Naive thymus-derived CD4-positive, alpha-beta T cell (primary cell): ENCODE measurements at regions not wholly inside any gene's neighbourhood (a gene's known extent, or its start where the extent isn't known, plus 50 kb on each side); places are given as distances from the start of the nearest gene placed in this dataset.
"Not testable (repeated sequence)": the region's sequence is repeated elsewhere in the genome, so short reads cannot be mapped to it uniquely, and the experiment has no call there.

ENCODE experiments used
- ATAC-seq: fragments of 150-1000 bp; cut with Tn5 transposase; 2 replicates; pipeline ENCODE4 v1.10.0; 2021; ENCODE audit warnings: mild to moderate bottlenecking, moderate library complexity
- CTCF ChIA-PET: fragments of 350-600 bp; sonication (Branson Sonifier 250); formaldehyde crosslinking; loops from one replicate; lab custom pipeline; 2021; ENCODE audit warnings: antibody characterized with exemption; lab: Charles Lee
- POLR2A ChIA-PET: fragments of 350-600 bp; sonication (Branson Sonifier 250); formaldehyde crosslinking; loops from one replicate; lab custom pipeline; 2021; ENCODE audit warnings: antibody characterized with exemption, inconsistent platforms; lab: Charles Lee
- DNase-seq, 9 donors: peaks; one replicate each; pipeline versions ENCODE4 v3.0.0 to v3.0.0-alpha.2; 2020 to 2022; ENCODE audit warnings: mixed read lengths in 1 of 9
- H3K27ac ChIP-seq: one replicate; pipeline ENCODE4 v1.7.0; 2013; ENCODE audit warnings: mild to moderate bottlenecking, low read depth, low read length, moderate library complexity
- H3K27me3 ChIP-seq, 2 donors: one replicate each; pipeline ENCODE4 v1.7.0; 2013; ENCODE audit warnings: low read length in 2 of 2, mild to moderate bottlenecking in 2 of 2, moderate library complexity in 2 of 2; ENCODE audit not compliant: control insufficient read depth in 2 of 2, insufficient read depth in 2 of 2
- H3K36me3 ChIP-seq, 3 experiments: 1 replicate in 2 of 3; 2 replicates in 1 of 3; pipeline ENCODE4 v1.7.0; 2013; ENCODE audit warnings: low read length in 3 of 3, mild to moderate bottlenecking in 3 of 3, moderate library complexity in 1 of 3; ENCODE audit not compliant: insufficient read depth in 3 of 3, control insufficient read depth in 2 of 3
- H3K4me1 ChIP-seq, 2 donors: one replicate each; pipeline ENCODE4 v1.7.0; 2013; ENCODE audit warnings: low read length in 2 of 2, mild to moderate bottlenecking in 2 of 2, moderate library complexity in 1 of 2; ENCODE audit not compliant: control insufficient read depth in 2 of 2, insufficient read depth in 2 of 2
- H3K4me3 ChIP-seq: 2 replicates; pipeline ENCODE4 v1.7.0; 2013; ENCODE audit warnings: mild to moderate bottlenecking, low read length
- H3K9me3 ChIP-seq, 3 experiments: 1 replicate in 2 of 3; 2 replicates in 1 of 3; pipeline ENCODE4 v1.7.0; 2013; ENCODE audit warnings: low read length in 3 of 3; ENCODE audit not compliant: control insufficient read depth in 2 of 3
- H3K27ac Mint-ChIP-seq, 9 donors: one replicate each; pipeline ENCODE4 v1.8.0; 2020 to 2022; ENCODE audit warnings: mixed read lengths in 9 of 9, mild to moderate bottlenecking in 8 of 9, moderate library complexity in 5 of 9, inconsistent platforms in 2 of 9
- H3K27me3 Mint-ChIP-seq, 5 donors: one replicate each; pipeline ENCODE4 v1.8.0; 2021 to 2022; ENCODE audit warnings: mixed read lengths in 5 of 5, mild to moderate bottlenecking in 1 of 5
- H3K36me3 Mint-ChIP-seq, 5 donors: one replicate each; pipeline ENCODE4 v1.8.0; 2020 to 2022; ENCODE audit warnings: mixed read lengths in 5 of 5, mild to moderate bottlenecking in 3 of 5, inconsistent platforms in 1 of 5
- H3K4me1 Mint-ChIP-seq, 7 donors: one replicate each; pipeline ENCODE4 v1.8.0; 2020 to 2022; ENCODE audit warnings: mixed read lengths in 7 of 7, mild to moderate bottlenecking in 3 of 7, inconsistent platforms in 1 of 7
- H3K4me3 Mint-ChIP-seq, 10 donors: one replicate each; pipeline ENCODE4 v1.8.0; 2020 to 2022; ENCODE audit warnings: mild to moderate bottlenecking in 10 of 10, mixed read lengths in 10 of 10, moderate library complexity in 6 of 10, inconsistent platforms in 2 of 10
- H3K9me3 Mint-ChIP-seq, 11 donors: one replicate each; pipeline ENCODE4 v1.8.0; 2020 to 2022; ENCODE audit warnings: mixed read lengths in 11 of 11, mild to moderate bottlenecking in 4 of 11, inconsistent platforms in 1 of 11, moderate library complexity in 1 of 11
- intact Hi-C, 2 donors: fragments of 100-400 bp; cut with micrococcal nuclease; formaldehyde crosslinking; loops; one replicate each; pipeline ENCODE4 v1.15.1; 2023

- Mint-ChIP-seq H3K4me3 (peak overlapping the region in 9 of 10 donors; percentile 26 to 85 (median 67)), H3K36me3 (peaks cover 0 to 18% (median 0%) of the 10 kb centered on the region in 5 donors), H3K9me3 (peaks cover 0 to 24% (median 9%) of the 10 kb centered on the region in 11 donors), H3K4me1 (peaks cover 42 to 80% (median 74%) of the 10 kb centered on the region in 7 donors), H3K27ac (peak overlapping the region; percentile 34 to 100 (median 99)), H3K27me3 (peaks cover 0 to 44% (median 14%) of the 10 kb centered on the region in 5 donors)
- Histone ChIP-seq H3K27me3 (no peaks in the 10 kb centered on the region), H3K4me3 (no peak overlapping the region), H3K9me3 (no peaks in the 10 kb centered on the region), H3K27ac (no peak overlapping the region), H3K36me3 (no peaks in the 10 kb centered on the region), H3K4me1 (peaks cover 30 to 44% of the 10 kb centered on the region in 2 donors)
- CTCF ChIA-PET: interaction anchor here (0.5 to 1.0 kb wide), 2 partner anchors 79 to 134 kb away, joined by 3 read pairs; no protein-coding TSS in a partner anchor
- DNase-seq (no peak), ATAC-seq (no peak)
- POLR2A ChIA-PET: interaction anchor here (0.6 to 7.0 kb wide), 5 partner anchors 14 to 199 kb away, joined by 3 to 60 read pairs (median 4); no protein-coding TSS in a partner anchor
- intact Hi-C loops: loop anchor here (1.0 to 10.0 kb wide), 8 partner anchors 18 to 551 kb away; partner anchors contain the start of genes ERRFI1 (in 2 of the 2) and SLC45A1 (in 2 of the 2)
Measured at GRCh38 chr1:8151647-8152046, 125.5 kb upstream of the ERRFI1 start.

GRCh38 chr1:8149756-8150155 is 123.6 kb upstream of the ERRFI1 start:
- H3K4me3 ChIP-seq, H3K36me3 ChIP-seq, ATAC-seq, H3K9me3 ChIP-seq, H3K27me3 ChIP-seq, H3K27ac ChIP-seq: not testable (repeated sequence)
- H3K36me3 Mint-ChIP-seq: peaks cover 0 to 18% (median 0%) of the 10 kb centered on the region in 5 donors
- ChIA-PET POLR2A (interaction anchor here (0.6 kb wide), 1 partner anchor 129 kb away, joined by 3 read pairs; no protein-coding TSS in a partner anchor), CTCF (interaction anchor here (0.7 kb wide), 1 partner anchor 153 kb away, joined by 3 read pairs; no protein-coding TSS in a partner anchor)
- H3K9me3 Mint-ChIP-seq: peaks cover 0 to 24% (median 9%) of the 10 kb centered on the region in 11 donors
- peaks cover 40 to 49% of the 10 kb centered on the region in 2 donors for H3K4me1 ChIP-seq
- intact Hi-C loops: loop anchor here (5.0 to 10.0 kb wide), 4 partner anchors 37 to 553 kb away; partner anchors contain the start of genes SLC45A1 (in 2 of the 2) and ERRFI1 (in 1 of the 2)
- H3K4me3 Mint-ChIP-seq: peak overlapping the region in 8 of 10 donors; percentile 16 to 80 (median 62)
- peak overlapping the region in 5 of 9 donors; percentile 22 to 79 (median 75) for H3K27ac Mint-ChIP-seq
- DNase-seq: peak in 7 of 9 donors; percentile 39 to 80 (median 78)
- H3K27me3 Mint-ChIP-seq: peaks cover 6 to 36% (median 10%) of the 10 kb centered on the region in 5 donors
- peaks cover 47 to 88% (median 85%) of the 10 kb centered on the region in 7 donors for H3K4me1 Mint-ChIP-seq

GRCh38 chr1:8147956-8148355 is 121.8 kb upstream of the ERRFI1 start:
- ChIA-PET POLR2A (no interaction called here), CTCF (no interaction called here)
- no peaks in the 10 kb centered on the region for H3K9me3 ChIP-seq
- ATAC-seq: no peak
- no peak for DNase-seq
- H3K4me3 ChIP-seq: no peak overlapping the region
- peaks cover 0 to 10% (median 0%) of the 10 kb centered on the region in 5 donors for H3K36me3 Mint-ChIP-seq
- H3K27ac Mint-ChIP-seq: no peak overlapping the region
- no peaks in the 10 kb centered on the region for H3K27me3 ChIP-seq
- peaks cover 46 to 77% (median 70%) of the 10 kb centered on the region in 7 donors for H3K4me1 Mint-ChIP-seq
- H3K4me1 ChIP-seq: peaks cover 28 to 35% of the 10 kb centered on the region in 2 donors
- H3K27me3 Mint-ChIP-seq: peaks cover 7 to 40% (median 15%) of the 10 kb centered on the region in 5 donors
- H3K27ac ChIP-seq: no peak overlapping the region
- intact Hi-C loops: no loop called here
- no peak overlapping the region for H3K4me3 Mint-ChIP-seq
- H3K9me3 Mint-ChIP-seq: peaks cover 0 to 16% (median 4%) of the 10 kb centered on the region in 11 donors
- no peaks in the 10 kb centered on the region for H3K36me3 ChIP-seq

GRCh38 chr1:8146257-8146855 is 120.2 kb upstream of the ERRFI1 start:
- no peak overlapping the region for H3K4me3 Mint-ChIP-seq
- POLR2A ChIA-PET: no interaction called here
- no peak overlapping the region for H3K27ac Mint-ChIP-seq
- Histone ChIP-seq H3K27ac (no peak overlapping the region), H3K4me3 (no peak overlapping the region), H3K9me3 (no peaks in the 10 kb centered on the region), H3K27me3 (no peaks in the 10 kb centered on the region), H3K36me3 (no peaks in the 10 kb centered on the region), H3K4me1 (peaks cover 12 to 22% of the 10 kb centered on the region in 2 donors)
- H3K27me3 Mint-ChIP-seq: peaks cover 7 to 37% (median 15%) of the 10 kb centered on the region in 5 donors
- intact Hi-C loops: no loop called here
- ATAC-seq (no peak), DNase-seq (no peak)
- peaks cover 32 to 61% (median 54%) of the 10 kb centered on the region in 7 donors for H3K4me1 Mint-ChIP-seq
- peaks cover 0 to 5% (median 0%) of the 10 kb centered on the region in 11 donors for H3K9me3 Mint-ChIP-seq
- H3K36me3 Mint-ChIP-seq: peaks cover 0 to 5% (median 0%) of the 10 kb centered on the region in 5 donors
- CTCF ChIA-PET: no interaction called here

- no peak for DNase-seq
- intact Hi-C loops: no loop called here
- POLR2A ChIA-PET: interaction anchor here (1.3 kb wide), 1 partner anchor 10 kb away, joined by 3 read pairs; no protein-coding TSS in a partner anchor
Measured at GRCh38 chr1:8145545-8146202, 119.6 kb upstream of the ERRFI1 start.

GRCh38 chr1:8144323-8144722 is 118.2 kb upstream of the ERRFI1 start:
- Histone ChIP-seq H3K27ac (no peak overlapping the region), H3K27me3 (no peaks in the 10 kb centered on the region), H3K4me1 (peaks cover 9 to 10% of the 10 kb centered on the region in 2 donors), H3K36me3 (no peaks in the 10 kb centered on the region), H3K9me3 (no peaks in the 10 kb centered on the region), H3K4me3 (no peak overlapping the region)
- H3K27ac Mint-ChIP-seq: no peak overlapping the region
- no peak for ATAC-seq
- CTCF ChIA-PET: no interaction called here
- H3K36me3 Mint-ChIP-seq: peaks cover 0 to 2% (median 0%) of the 10 kb centered on the region in 5 donors
- peaks cover 0 to 2% (median 0%) of the 10 kb centered on the region in 11 donors for H3K9me3 Mint-ChIP-seq
- intact Hi-C loops: no loop called here
- DNase-seq: no peak
- POLR2A ChIA-PET: interaction anchor here (1.3 kb wide), 1 partner anchor 11 kb away, joined by 3 read pairs; no protein-coding TSS in a partner anchor
- peaks cover 19 to 42% (median 33%) of the 10 kb centered on the region in 7 donors for H3K4me1 Mint-ChIP-seq
- H3K4me3 Mint-ChIP-seq: peak overlapping the region in 1 of 10 donors; percentile 31
- H3K27me3 Mint-ChIP-seq: peaks cover 3 to 37% (median 15%) of the 10 kb centered on the region in 5 donors

More at GRCh38 chr1:8145545-8146202, 119.6 kb upstream of the ERRFI1 start:
- Mint-ChIP-seq H3K9me3 (peaks cover 0 to 3% (median 0%) of the 10 kb centered on the region in 11 donors), H3K27ac (peak overlapping the region in 1 of 9 donors; percentile 0), H3K4me3 (peak overlapping the region in 1 of 10 donors; percentile 31), H3K36me3 (peaks cover 0 to 3% (median 0%) of the 10 kb centered on the region in 5 donors), H3K27me3 (peaks cover 5 to 37% (median 15%) of the 10 kb centered on the region in 5 donors), H3K4me1 (peaks cover 27 to 55% (median 47%) of the 10 kb centered on the region in 7 donors)
- Histone ChIP-seq H3K9me3 (no peaks in the 10 kb centered on the region), H3K4me3 (no peak overlapping the region), H3K27me3 (no peaks in the 10 kb centered on the region), H3K36me3 (no peaks in the 10 kb centered on the region), H3K27ac (no peak overlapping the region), H3K4me1 (peaks cover 10 to 20% of the 10 kb centered on the region in 2 donors)
- CTCF ChIA-PET: no interaction called here
- ATAC-seq: no peak
